ENCODE measurements at regions not wholly inside any gene's neighbourhood (a gene's known extent, or its start where the extent isn't known, plus 50 kb on each side); places are given as distances from the start of the nearest gene placed in this dataset.

DNA sequence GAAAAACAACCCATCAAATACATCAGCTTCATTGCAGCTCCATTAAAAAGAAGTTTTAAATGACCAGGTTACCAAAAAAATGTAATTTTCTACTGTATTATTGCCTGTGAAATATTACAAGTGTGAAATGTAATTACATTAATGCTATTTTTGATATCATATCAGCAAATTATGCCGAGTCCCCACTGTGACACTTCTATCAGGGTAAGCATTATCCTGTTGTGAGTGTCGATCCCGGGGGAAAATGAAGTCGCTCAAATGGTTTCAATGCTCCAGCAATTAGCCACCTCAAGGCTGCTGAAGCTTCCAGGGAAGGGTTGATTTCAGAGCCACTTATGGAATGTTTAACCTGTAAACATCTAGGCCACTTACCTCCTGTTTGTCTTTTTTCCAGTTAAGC lies 70.4 kb downstream of the RCN1 start:
- Histone ChIP-seq H3K27ac (no peak overlapping the region), H3K4me1 (no peaks in the 10 kb centered on the region), H3K9me3 (no peaks in the 10 kb centered on the region), H3K36me3 (no peaks in the 10 kb centered on the region), H3K27me3 (no peaks in the 10 kb centered on the region), H3K4me3 (no peak overlapping the region)
- TF ChIP-seq, protein P1, sequence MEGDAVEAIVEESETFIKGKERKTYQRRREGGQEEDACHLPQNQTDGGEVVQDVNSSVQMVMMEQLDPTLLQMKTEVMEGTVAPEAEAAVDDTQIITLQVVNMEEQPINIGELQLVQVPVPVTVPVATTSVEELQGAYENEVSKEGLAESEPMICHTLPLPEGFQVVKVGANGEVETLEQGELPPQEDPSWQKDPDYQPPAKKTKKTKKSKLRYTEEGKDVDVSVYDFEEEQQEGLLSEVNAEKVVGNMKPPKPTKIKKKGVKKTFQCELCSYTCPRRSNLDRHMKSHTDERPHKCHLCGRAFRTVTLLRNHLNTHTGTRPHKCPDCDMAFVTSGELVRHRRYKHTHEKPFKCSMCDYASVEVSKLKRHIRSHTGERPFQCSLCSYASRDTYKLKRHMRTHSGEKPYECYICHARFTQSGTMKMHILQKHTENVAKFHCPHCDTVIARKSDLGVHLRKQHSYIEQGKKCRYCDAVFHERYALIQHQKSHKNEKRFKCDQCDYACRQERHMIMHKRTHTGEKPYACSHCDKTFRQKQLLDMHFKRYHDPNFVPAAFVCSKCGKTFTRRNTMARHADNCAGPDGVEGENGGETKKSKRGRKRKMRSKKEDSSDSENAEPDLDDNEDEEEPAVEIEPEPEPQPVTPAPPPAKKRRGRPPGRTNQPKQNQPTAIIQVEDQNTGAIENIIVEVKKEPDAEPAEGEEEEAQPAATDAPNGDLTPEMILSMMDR (IDR thresholded peaks at IDR 0.05): no peak
- no peak for TF ChIP-seq POLR2A (IDR thresholded peaks at IDR 0.05)
- no peak for DNase-seq
- intact Hi-C loops (cut with DNase I; ENCODE audit: low total_unique reads): no loop called here

DNA sequence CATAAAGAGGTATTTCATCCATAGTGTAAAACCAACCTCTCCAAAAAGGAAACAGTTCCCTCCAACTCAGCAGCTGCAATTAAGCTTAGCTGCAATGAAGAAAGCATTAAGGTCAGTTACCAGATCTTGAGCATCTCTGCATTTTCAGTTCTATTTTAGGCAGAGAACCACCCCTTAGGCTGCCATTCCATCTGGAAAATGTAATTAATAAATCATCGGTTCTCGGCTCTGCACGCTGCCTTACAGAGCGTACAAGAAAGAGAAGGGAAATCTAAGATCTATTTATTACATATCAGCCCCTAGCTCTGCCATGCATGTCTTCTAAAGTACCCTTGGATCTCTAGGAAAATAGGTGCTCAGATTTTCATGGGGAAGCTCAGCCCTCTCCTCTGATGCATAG lies 71.5 kb downstream of the RCN1 start:
- H3K36me3 ChIP-seq: no peaks in the 10 kb centered on the region
- DNase-seq: no peak
- intact Hi-C loops (cut with DNase I; ENCODE audit: low total_unique reads): no loop called here
- H3K4me1 ChIP-seq: no peaks in the 10 kb centered on the region
- H3K9me3 ChIP-seq: no peaks in the 10 kb centered on the region
- TF ChIP-seq, protein P1 (IDR thresholded peaks at IDR 0.05): no peak
- no peaks in the 10 kb centered on the region for H3K27me3 ChIP-seq
- H3K4me3 ChIP-seq: no peak overlapping the region
- H3K27ac ChIP-seq: no peak overlapping the region

DNA sequence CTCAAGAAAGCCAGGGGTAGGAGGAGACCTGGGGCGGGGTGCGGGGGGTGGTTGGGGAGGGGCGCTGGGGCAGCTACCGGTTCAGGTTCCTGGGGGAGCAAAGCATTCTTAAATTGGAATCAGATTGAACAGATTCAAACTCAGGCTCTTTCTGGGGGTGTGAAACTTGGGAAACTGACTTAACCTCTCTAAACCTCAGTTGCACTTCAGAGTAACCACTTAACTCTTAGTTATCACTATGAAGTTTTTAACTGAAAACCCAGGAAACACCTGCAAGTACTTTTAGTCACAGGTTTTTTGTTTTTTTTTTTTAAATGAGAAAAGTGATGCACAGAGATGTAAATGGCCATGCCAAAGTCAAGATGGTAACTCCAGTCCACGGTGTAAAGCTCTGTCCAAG lies 72.0 kb downstream of the RCN1 start:
- Histone ChIP-seq H3K9me3 (no peaks in the 10 kb centered on the region), H3K4me3 (no peak overlapping the region), H3K27ac (no peak overlapping the region), H3K36me3 (no peaks in the 10 kb centered on the region), H3K4me1 (no peaks in the 10 kb centered on the region), H3K27me3 (no peaks in the 10 kb centered on the region)
- TF ChIP-seq POLR2A (IDR thresholded peaks at IDR 0.05): no peak
- TF ChIP-seq, protein P1 (IDR thresholded peaks at IDR 0.05): no peak
- no peak for DNase-seq
- intact Hi-C loops (cut with DNase I; ENCODE audit: low total_unique reads): no loop called here

GRCh38 chr11:32163557-32163956 lies 72.7 kb downstream of the RCN1 start:
- Histone ChIP-seq H3K27ac (no peak overlapping the region), H3K4me3 (no peak overlapping the region), H3K36me3 (no peaks in the 10 kb centered on the region), H3K27me3 (no peaks in the 10 kb centered on the region), H3K9me3 (no peaks in the 10 kb centered on the region), H3K4me1 (no peaks in the 10 kb centered on the region)
- no peak for DNase-seq
- intact Hi-C loops (cut with DNase I; ENCODE audit: low total_unique reads): no loop called here
- TF ChIP-seq, protein P1 (IDR thresholded peaks at IDR 0.05): no peak
- no peak for TF ChIP-seq POLR2A (IDR thresholded peaks at IDR 0.05)

DNA sequence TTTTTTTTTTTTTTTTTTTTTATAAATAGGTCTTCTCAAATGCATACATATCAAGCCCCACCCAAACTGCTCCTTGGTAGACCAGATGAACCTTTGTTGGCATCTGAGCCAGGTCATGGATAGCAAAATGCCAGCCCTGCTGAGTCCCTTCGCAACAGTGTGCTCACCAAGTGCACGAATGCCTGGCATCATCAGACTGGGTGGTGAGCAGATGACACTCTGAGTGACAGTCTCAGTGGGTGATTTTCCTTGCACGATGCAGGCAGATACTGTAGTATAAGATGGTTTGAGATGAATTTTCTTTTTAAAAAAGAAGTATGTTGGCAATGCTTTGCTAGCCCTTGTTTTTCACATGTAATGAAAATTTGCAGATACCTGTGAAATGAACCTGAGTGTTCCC lies 74.0 kb downstream of the RCN1 start:
- intact Hi-C loops (cut with DNase I; ENCODE audit: low total_unique reads): no loop called here
- H3K27me3 ChIP-seq: no peaks in the 10 kb centered on the region
- DNase-seq: no peak
- H3K4me1 ChIP-seq: no peaks in the 10 kb centered on the region
- no peaks in the 10 kb centered on the region for H3K9me3 ChIP-seq
- no peak overlapping the region for H3K27ac ChIP-seq
- no peak overlapping the region for H3K4me3 ChIP-seq
- H3K36me3 ChIP-seq: no peaks in the 10 kb centered on the region
- no peak for TF ChIP-seq POLR2A (IDR thresholded peaks at IDR 0.05)
- TF ChIP-seq, protein P1 (IDR thresholded peaks at IDR 0.05): no peak
